ENCODE measurements at regions not wholly inside any gene's neighbourhood (a gene's known extent, or its start where the extent isn't known, plus 50 kb on each side); places are given as distances from the start of the nearest gene placed in this dataset.

- in situ Hi-C loops (cut with MboI; ENCODE audit: low pct_unique_long_range_greater_than_20kb, low sequenced_read_pairs, unreplicated experiment): loop anchor here (10.0 kb wide), 2 partner anchors 74 to 174 kb away; no protein-coding TSS in a partner anchor
- no peak for TF ChIP-seq CTCF (IDR thresholded peaks at IDR 0.05; ENCODE audit: extremely low read depth, insufficient read depth, missing control alignments)
Measured at GRCh38 chr17:77498791-77499698, 358.3 kb downstream of the SEC14L1 start.

GRCh38 chr17:77499699-77500435 lies 359.1 kb downstream of the SEC14L1 start:
- no peak for TF ChIP-seq CTCF (IDR thresholded peaks at IDR 0.05; ENCODE audit: extremely low read depth, insufficient read depth, missing control alignments)
- no peak for DNase-seq (ENCODE audit: low spot score)
- in situ Hi-C loops (cut with MboI; ENCODE audit: low pct_unique_long_range_greater_than_20kb, low sequenced_read_pairs, unreplicated experiment): loop anchor here (10.0 kb wide), 2 partner anchors 75 to 175 kb away; no protein-coding TSS in a partner anchor

More at GRCh38 chr17:77498791-77499698, 358.3 kb downstream of the SEC14L1 start:
- DNase-seq (ENCODE audit: low spot score): no peak

GRCh38 chr17:77501101-77501566 lies 360.4 kb downstream of the SEC14L1 start:
- in situ Hi-C loops (cut with MboI; ENCODE audit: low pct_unique_long_range_greater_than_20kb, low sequenced_read_pairs, unreplicated experiment): no loop called here
- TF ChIP-seq CTCF (IDR thresholded peaks at IDR 0.05; ENCODE audit: extremely low read depth, insufficient read depth, missing control alignments): peak; percentile 47
- peak; percentile 57 for DNase-seq (ENCODE audit: low spot score)

- DNase-seq (ENCODE audit: low spot score): no peak
- in situ Hi-C loops (cut with MboI; ENCODE audit: low pct_unique_long_range_greater_than_20kb, low sequenced_read_pairs, unreplicated experiment): no loop called here
- TF ChIP-seq CTCF (IDR thresholded peaks at IDR 0.05; ENCODE audit: extremely low read depth, insufficient read depth, missing control alignments): no peak
Measured at GRCh38 chr17:77501751-77502625, 361.2 kb downstream of the SEC14L1 start.

GRCh38 chr17:77502626-77503292 lies 362.0 kb downstream of the SEC14L1 start:
- no peak for TF ChIP-seq CTCF (IDR thresholded peaks at IDR 0.05; ENCODE audit: extremely low read depth, insufficient read depth, missing control alignments)
- DNase-seq (ENCODE audit: low spot score): no peak
- in situ Hi-C loops (cut with MboI; ENCODE audit: low pct_unique_long_range_greater_than_20kb, low sequenced_read_pairs, unreplicated experiment): no loop called here

Measured in GM13977 (cell line).